ENCODE measurements at regions not wholly inside any gene's neighbourhood (a gene's known extent, or its start where the extent isn't known, plus 50 kb on each side); places are given as distances from the start of the nearest gene placed in this dataset.

GRCh38 chr5:125189531-125189941 is 443.1 kb upstream of the ZNF608 start:
- no peak for DNase-seq (ENCODE audit: low read depth)
- no peak for TF ChIP-seq CTCF (IDR thresholded peaks at IDR 0.05; ENCODE audit: control insufficient read depth, extremely low read depth, insufficient read depth)
- H3K4me3 ChIP-seq (ENCODE audit: low read depth, low read length): no peak overlapping the region

- DNase-seq (ENCODE audit: low read depth): no peak
- no peak for TF ChIP-seq CTCF (IDR thresholded peaks at IDR 0.05; ENCODE audit: control insufficient read depth, extremely low read depth, insufficient read depth)
- no peak overlapping the region for H3K4me3 ChIP-seq (ENCODE audit: low read depth, low read length)
Observed at GRCh38 chr5:125190232-125191087, 444.0 kb upstream of the ZNF608 start.

GRCh38 chr5:125194883-125195282 is 448.4 kb upstream of the ZNF608 start:
- no peak overlapping the region for H3K4me3 ChIP-seq (ENCODE audit: low read depth, low read length)
- no peak for TF ChIP-seq CTCF (IDR thresholded peaks at IDR 0.05; ENCODE audit: control insufficient read depth, extremely low read depth, insufficient read depth)
- DNase-seq (ENCODE audit: low read depth): no peak

DNA sequence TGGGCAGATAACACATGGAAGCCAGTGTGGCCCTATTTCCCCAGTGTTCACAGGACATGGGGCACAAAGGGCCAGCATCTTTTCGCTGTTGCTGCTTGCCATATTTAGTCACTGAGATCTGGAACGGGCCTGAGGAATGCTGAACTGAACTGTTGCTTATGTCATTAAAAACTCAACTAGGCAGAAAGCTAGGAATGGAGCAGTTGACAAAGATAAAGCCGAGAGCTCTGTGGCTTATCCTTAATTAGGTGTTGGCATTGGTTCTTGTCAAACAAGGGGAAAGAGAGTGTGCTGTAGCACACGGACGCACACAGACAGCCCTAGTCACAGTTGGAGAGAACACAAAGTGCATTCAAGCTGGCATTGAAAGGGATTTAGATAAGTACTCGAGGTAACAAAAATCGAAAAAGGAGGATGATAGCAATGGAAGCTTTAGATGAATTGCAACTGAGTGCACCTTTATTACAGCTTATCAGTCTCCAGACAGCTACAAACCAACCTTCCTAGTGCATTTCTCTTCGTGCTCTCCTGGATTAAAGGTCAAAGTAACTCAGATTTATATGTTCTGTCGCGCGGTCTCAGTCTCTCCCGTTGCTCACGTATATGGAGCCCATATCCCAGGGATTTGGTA is 450.2 kb upstream of the ZNF608 start:
- TF ChIP-seq CTCF (IDR thresholded peaks at IDR 0.05; ENCODE audit: control insufficient read depth, extremely low read depth, insufficient read depth): no peak
- no peak for DNase-seq (ENCODE audit: low read depth)
- no peak overlapping the region for H3K4me3 ChIP-seq (ENCODE audit: low read depth, low read length)

DNA sequence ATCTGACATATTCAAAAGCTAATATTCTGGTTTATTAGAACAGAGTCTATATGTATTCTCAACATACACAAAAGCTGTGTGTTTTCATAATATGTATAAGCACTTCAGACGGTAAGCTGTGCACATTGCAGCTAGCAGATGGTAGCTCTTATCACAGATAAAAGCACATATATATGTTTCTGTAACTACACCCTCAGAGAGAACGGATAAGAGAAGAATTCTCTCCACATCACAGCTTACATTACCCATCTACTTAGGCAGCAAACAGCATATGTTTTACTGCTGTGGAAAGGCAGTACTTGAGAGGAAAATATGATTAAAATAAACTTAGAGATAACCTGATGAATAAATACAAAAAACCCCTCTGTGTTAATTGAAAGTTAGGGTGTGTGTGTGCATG is 450.9 kb upstream of the ZNF608 start:
- DNase-seq (ENCODE audit: low read depth): no peak
- no peak for TF ChIP-seq CTCF (IDR thresholded peaks at IDR 0.05; ENCODE audit: control insufficient read depth, extremely low read depth, insufficient read depth)
- no peak overlapping the region for H3K4me3 ChIP-seq (ENCODE audit: low read depth, low read length)

DNA sequence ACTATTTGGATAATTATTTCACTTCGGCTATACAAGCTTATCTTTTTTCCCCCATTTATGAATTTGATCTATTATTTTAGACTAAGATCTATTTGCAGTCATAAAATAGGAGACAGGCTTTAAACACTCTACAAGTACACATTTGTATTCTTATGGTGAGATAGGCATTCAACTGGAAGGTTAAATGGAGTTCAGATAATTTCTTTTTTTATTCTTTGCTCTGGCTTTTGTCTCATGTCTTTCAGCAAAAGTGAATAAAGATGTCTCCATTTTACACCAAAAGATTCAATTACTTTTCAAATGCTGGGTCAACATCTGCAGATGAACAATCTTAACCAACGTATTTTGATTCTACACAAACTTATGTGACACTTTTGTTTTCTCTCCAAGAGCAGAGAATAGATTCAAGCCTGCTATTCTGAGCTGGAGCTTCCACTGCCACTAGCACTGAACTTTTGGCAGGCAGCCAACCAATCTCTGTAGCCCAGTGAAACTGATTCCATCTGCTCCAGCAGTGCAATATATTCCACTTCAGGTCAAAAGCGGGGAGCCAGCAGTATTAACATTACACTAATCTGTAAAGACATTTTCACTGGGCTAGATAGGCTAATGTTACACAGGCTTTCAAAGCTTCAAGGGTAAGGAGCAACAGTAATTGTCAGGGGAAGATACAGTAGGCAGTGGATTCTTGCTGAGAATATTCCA is 452.0 kb upstream of the ZNF608 start:
- DNase-seq (ENCODE audit: low read depth): no peak
- no peak overlapping the region for H3K4me3 ChIP-seq (ENCODE audit: low read depth, low read length)
- TF ChIP-seq CTCF (IDR thresholded peaks at IDR 0.05; ENCODE audit: control insufficient read depth, extremely low read depth, insufficient read depth): no peak

All from LNCaP clone FGC (cell line).